Mesothelial cell of epicardium (in vitro differentiated cells): ENCODE measurements at regions not wholly inside any gene's neighbourhood (a gene's known extent, or its start where the extent isn't known, plus 50 kb on each side); places are given as distances from the start of the nearest gene placed in this dataset.

Experiments
- DNase-seq, 2 experiments: peaks; one replicate each; pipeline ENCODE4 v3.0.0; 2021; ENCODE audit warnings: low spot score in 2 of 2; ENCODE audit not compliant: unreplicated experiment in 2 of 2
- H3K27ac Mint-ChIP-seq: 2 replicates; pipeline ENCODE4 v1.8.0; 2021; ENCODE audit warnings: mixed read lengths
- H3K27me3 Mint-ChIP-seq: 2 replicates; pipeline ENCODE4 v1.8.0; 2021; ENCODE audit warnings: low read depth, mixed read lengths
- H3K36me3 Mint-ChIP-seq: 2 replicates; pipeline ENCODE4 v1.8.0; 2021; ENCODE audit warnings: mixed read lengths
- H3K4me1 Mint-ChIP-seq: 2 replicates; pipeline ENCODE4 v1.8.0; 2021; ENCODE audit warnings: mixed read lengths
- H3K4me3 Mint-ChIP-seq: 2 replicates; pipeline ENCODE4 v1.8.0; 2021; ENCODE audit warnings: mild to moderate bottlenecking, moderate library complexity, mixed read lengths
- H3K9me3 Mint-ChIP-seq: 2 replicates; pipeline ENCODE4 v1.8.0; 2021; ENCODE audit warnings: mixed read lengths
- CTCF ChIP-seq: fragments of 200-600 bp; sonication (generic); IDR thresholded peaks from one replicate; pipeline ENCODE4 v1.5.0; 2021; ENCODE audit warnings: antibody characterized with exemption; ENCODE audit not compliant: unreplicated experiment

- no peak for DNase-seq
- Mint-ChIP-seq H3K27me3 (peaks cover 3% of the 10 kb centered on the region), H3K4me1 (no peaks in the 10 kb centered on the region), H3K9me3 (no peaks in the 10 kb centered on the region), H3K27ac (no peak overlapping the region), H3K4me3 (no peak overlapping the region), H3K36me3 (no peaks in the 10 kb centered on the region)
- TF ChIP-seq CTCF: no peak
Observed at GRCh38 chr20:60486315-60486714, 528.1 kb downstream of the CDH26 start.

GRCh38 chr20:60486937-60487336, 528.7 kb downstream of the CDH26 start:
- no peak overlapping the region for H3K27ac Mint-ChIP-seq
- TF ChIP-seq CTCF: no peak

DNA sequence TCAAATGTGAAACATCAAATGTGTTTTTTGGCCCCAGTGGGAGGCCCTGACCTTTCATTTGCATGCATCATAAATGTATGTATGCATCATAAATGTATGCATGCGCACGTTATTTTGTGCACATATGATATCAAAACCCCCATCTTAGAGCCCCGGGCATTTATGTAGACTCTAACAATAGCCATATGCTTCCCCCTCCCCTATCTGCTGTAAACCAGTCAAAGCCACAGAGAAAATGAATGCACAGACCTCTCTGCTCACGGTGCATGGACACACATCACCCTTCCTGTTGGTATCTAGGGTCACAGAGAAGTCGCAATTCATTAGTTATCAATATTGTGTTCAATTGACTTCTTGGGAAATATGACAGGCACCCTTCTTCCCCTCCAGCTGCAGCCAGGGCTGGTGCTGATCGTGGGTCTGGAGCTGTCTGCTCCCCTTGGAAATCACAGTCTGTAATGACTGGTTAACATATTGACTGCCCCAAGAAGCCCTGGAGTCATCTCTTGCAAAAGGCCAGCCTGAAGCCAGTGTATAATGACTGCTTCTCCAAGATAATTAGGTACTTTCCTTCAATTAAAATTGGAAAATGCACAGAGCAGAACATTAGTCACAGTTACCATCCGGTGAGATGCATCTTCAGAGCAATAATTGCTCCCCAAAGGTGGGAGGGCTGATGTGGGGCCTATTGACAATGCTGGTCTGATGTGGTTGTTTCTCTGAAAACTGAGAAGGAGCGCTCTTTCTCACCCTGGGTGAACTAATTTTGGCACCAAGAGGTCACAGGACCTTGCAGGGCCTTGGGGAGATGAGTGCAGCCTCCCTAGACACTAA, 532.2 kb downstream of the CDH26 start:
- no peaks in the 10 kb centered on the region for H3K27me3 Mint-ChIP-seq
- no peaks in the 10 kb centered on the region for H3K36me3 Mint-ChIP-seq
- no peak for TF ChIP-seq CTCF
- H3K27ac Mint-ChIP-seq: no peak overlapping the region
- H3K4me1 Mint-ChIP-seq: no peaks in the 10 kb centered on the region
- DNase-seq: no peak
- H3K4me3 Mint-ChIP-seq: no peak overlapping the region
- H3K9me3 Mint-ChIP-seq: no peaks in the 10 kb centered on the region

More at GRCh38 chr20:60486937-60487336, 528.7 kb downstream of the CDH26 start:
- Mint-ChIP-seq H3K9me3 (no peaks in the 10 kb centered on the region), H3K4me1 (no peaks in the 10 kb centered on the region), H3K27me3 (peaks cover 3% of the 10 kb centered on the region), H3K36me3 (no peaks in the 10 kb centered on the region), H3K4me3 (no peak overlapping the region)
- no peak for DNase-seq

- H3K27me3 Mint-ChIP-seq: no peaks in the 10 kb centered on the region
- no peaks in the 10 kb centered on the region for H3K4me1 Mint-ChIP-seq
- H3K36me3 Mint-ChIP-seq: no peaks in the 10 kb centered on the region
- TF ChIP-seq CTCF: no peak
- no peak overlapping the region for H3K4me3 Mint-ChIP-seq
- no peak overlapping the region for H3K27ac Mint-ChIP-seq
- no peak for DNase-seq
- no peaks in the 10 kb centered on the region for H3K9me3 Mint-ChIP-seq
Observed at GRCh38 chr20:60491051-60491581, 532.9 kb downstream of the CDH26 start.

GRCh38 chr20:60494476-60494875, 536.3 kb downstream of the CDH26 start:
- Mint-ChIP-seq H3K36me3 (no peaks in the 10 kb centered on the region), H3K4me1 (no peaks in the 10 kb centered on the region), H3K27me3 (no peaks in the 10 kb centered on the region), H3K4me3 (no peak overlapping the region), H3K27ac (no peak overlapping the region), H3K9me3 (no peaks in the 10 kb centered on the region)
- no peak for TF ChIP-seq CTCF
- DNase-seq: no peak
